SIG-M5 treated with dmso at 0.1 percent for 504 hours (cell line): ENCODE measurements at regions not wholly inside any gene's neighbourhood (a gene's known extent, or its start where the extent isn't known, plus 50 kb on each side); places are given as distances from the start of the nearest gene placed in this dataset.

Experiments used
- DNase-seq: peaks from one replicate; lab custom pipeline; 2025; ENCODE audit not compliant: unreplicated experiment; lab: John Stamatoyannopoulos, UW

- DNase-seq: no peak
Observed at GRCh38 chr10:125348536-125348935, 188.2 kb upstream of the CTBP2 start.

- DNase-seq: no peak
Observed at GRCh38 chr10:125344573-125345171, 184.3 kb upstream of the CTBP2 start.

GRCh38 chr10:125343983-125344382, 183.6 kb upstream of the CTBP2 start:
- no peak for DNase-seq

- peak; percentile 3 for DNase-seq
Observed at GRCh38 chr10:125343118-125343925, 183.0 kb upstream of the CTBP2 start.

GRCh38 chr10:125341611-125342010, 181.2 kb upstream of the CTBP2 start:
- DNase-seq: no peak

- DNase-seq: no peak
Observed at GRCh38 chr10:125340903-125341302, 180.5 kb upstream of the CTBP2 start.

GRCh38 chr10:125337510-125337909, 177.1 kb upstream of the CTBP2 start:
- no peak for DNase-seq

GRCh38 chr10:125334545-125334944, 174.2 kb upstream of the CTBP2 start:
- no peak for DNase-seq

GRCh38 chr10:125333769-125334168, 173.4 kb upstream of the CTBP2 start:
- DNase-seq: no peak

GRCh38 chr10:125333209-125333591, 172.8 kb upstream of the CTBP2 start:
- no peak for DNase-seq

- DNase-seq: no peak
Observed at GRCh38 chr10:125332548-125333208, 172.3 kb upstream of the CTBP2 start.

GRCh38 chr10:125331056-125331455, 170.7 kb upstream of the CTBP2 start:
- DNase-seq: no peak

GRCh38 chr10:125329056-125329455, 168.7 kb upstream of the CTBP2 start:
- no peak for DNase-seq

GRCh38 chr10:125325326-125325725, 165.0 kb upstream of the CTBP2 start:
- no peak for DNase-seq

GRCh38 chr10:125316436-125316835, 156.1 kb upstream of the CTBP2 start:
- DNase-seq: peak; percentile 23

- no peak for DNase-seq
Observed at GRCh38 chr10:125300937-125301336, 140.6 kb upstream of the CTBP2 start.

GRCh38 chr10:125299461-125299860, 139.1 kb upstream of the CTBP2 start:
- no peak for DNase-seq

GRCh38 chr10:125296598-125296997, 136.2 kb upstream of the CTBP2 start:
- DNase-seq: no peak

- DNase-seq: peak; percentile 8
Observed at GRCh38 chr10:125294109-125294508, 133.7 kb upstream of the CTBP2 start.

GRCh38 chr10:125291836-125292235, 131.5 kb upstream of the CTBP2 start:
- DNase-seq: no peak

- DNase-seq: no peak
Observed at GRCh38 chr10:125289461-125289860, 129.1 kb upstream of the CTBP2 start.
